ENCODE measurements at regions not wholly inside any gene's neighbourhood (a gene's known extent, or its start where the extent isn't known, plus 50 kb on each side); places are given as distances from the start of the nearest gene placed in this dataset.

DNA sequence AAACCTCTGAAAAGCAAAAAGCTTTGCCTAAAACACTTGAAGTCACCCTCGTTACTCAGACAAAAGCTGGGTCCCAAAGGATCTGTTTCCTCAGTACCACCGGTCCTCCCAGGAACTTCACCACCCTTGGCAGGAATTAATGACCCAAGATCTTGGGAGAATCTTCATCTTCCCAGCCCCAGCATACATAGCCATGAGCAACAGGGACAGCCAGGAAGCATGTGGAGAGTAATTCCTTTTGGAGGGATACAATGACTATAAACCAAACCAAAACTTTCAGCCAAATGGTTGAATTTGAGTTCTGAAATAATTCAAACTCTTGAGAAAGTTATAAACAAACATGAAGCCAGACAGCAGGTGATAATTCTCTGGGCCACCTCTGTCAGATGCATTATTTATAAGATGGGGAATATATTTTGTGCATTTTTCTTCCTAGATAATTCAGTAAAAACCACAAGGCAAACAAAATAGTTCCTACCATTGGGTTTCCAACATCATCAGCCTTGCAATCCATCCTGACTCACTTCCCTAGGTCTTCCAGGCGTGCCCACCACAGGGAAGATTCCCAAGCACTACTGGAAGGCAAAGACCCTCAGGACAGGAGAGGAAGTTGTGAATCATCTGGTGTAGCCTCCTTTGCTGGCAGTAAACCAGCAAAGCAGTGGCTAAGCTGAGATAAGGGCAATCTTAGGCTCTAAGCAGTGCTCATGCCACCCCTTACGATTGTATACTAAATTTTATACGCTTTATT, 71.7 kb upstream of the DRD2 start (continued):
- TF ChIP-seq, protein P1, sequence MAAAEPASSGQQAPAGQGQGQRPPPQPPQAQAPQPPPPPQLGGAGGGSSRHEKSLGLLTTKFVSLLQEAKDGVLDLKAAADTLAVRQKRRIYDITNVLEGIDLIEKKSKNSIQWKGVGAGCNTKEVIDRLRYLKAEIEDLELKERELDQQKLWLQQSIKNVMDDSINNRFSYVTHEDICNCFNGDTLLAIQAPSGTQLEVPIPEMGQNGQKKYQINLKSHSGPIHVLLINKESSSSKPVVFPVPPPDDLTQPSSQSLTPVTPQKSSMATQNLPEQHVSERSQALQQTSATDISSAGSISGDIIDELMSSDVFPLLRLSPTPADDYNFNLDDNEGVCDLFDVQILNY (CRISPR knock-in tag; IDR thresholded peaks at IDR 0.05) = no peak

DNA sequence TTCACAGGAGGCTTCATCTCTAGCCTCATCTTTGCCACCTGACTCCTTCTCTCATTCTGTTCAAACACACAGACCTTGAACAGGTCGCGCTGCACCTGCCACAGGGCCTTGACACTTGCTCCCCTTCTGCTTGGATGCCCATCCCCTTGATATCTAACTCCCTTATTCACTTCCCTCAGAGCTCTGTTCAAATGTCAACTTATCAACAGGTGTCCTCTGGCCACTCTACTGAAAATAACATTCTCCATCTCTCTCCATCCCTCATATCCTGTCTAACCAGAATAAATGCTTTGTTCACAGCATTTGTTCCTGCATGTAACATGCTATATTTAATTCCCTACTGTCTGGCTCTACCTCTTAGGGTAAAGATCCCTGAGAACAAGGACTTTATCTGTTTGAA, 67.2 kb upstream of the DRD2 start:
- H3K27me3 Mint-ChIP-seq (ENCODE audit: low read depth) = peaks cover 23% of the 10 kb centered on the region
- DNase-seq (ENCODE audit: low spot score) = no peak
- TF ChIP-seq, protein P2, sequence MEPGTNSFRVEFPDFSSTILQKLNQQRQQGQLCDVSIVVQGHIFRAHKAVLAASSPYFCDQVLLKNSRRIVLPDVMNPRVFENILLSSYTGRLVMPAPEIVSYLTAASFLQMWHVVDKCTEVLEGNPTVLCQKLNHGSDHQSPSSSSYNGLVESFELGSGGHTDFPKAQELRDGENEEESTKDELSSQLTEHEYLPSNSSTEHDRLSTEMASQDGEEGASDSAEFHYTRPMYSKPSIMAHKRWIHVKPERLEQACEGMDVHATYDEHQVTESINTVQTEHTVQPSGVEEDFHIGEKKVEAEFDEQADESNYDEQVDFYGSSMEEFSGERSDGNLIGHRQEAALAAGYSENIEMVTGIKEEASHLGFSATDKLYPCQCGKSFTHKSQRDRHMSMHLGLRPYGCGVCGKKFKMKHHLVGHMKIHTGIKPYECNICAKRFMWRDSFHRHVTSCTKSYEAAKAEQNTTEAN (CRISPR knock-in tag; IDR thresholded peaks at IDR 0.05) = no peak
- no peak for TF ChIP-seq FOXP1 (CRISPR knock-in tag; IDR thresholded peaks at IDR 0.05; ENCODE audit: borderline replicate concordance)
- TF ChIP-seq, protein P3, sequence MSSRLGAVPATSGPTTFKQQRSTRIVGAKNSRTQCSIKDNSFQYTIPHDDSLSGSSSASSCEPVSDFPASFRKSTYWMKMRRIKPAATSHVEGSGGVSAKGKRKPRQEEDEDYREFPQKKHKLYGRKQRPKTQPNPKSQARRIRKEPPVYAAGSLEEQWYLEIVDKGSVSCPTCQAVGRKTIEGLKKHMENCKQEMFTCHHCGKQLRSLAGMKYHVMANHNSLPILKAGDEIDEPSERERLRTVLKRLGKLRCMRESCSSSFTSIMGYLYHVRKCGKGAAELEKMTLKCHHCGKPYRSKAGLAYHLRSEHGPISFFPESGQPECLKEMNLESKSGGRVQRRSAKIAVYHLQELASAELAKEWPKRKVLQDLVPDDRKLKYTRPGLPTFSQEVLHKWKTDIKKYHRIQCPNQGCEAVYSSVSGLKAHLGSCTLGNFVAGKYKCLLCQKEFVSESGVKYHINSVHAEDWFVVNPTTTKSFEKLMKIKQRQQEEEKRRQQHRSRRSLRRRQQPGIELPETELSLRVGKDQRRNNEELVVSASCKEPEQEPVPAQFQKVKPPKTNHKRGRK (CRISPR knock-in tag; IDR thresholded peaks at IDR 0.05; ENCODE audit: borderline replicate concordance) = no peak
- no peak for TF ChIP-seq ESRRA (CRISPR knock-in tag; IDR thresholded peaks at IDR 0.05; ENCODE audit: borderline replicate concordance)
- no peak for TF ChIP-seq TCF7 (CRISPR knock-in tag; IDR thresholded peaks at IDR 0.05; ENCODE audit: low read depth)
- TF ChIP-seq, protein P4, sequence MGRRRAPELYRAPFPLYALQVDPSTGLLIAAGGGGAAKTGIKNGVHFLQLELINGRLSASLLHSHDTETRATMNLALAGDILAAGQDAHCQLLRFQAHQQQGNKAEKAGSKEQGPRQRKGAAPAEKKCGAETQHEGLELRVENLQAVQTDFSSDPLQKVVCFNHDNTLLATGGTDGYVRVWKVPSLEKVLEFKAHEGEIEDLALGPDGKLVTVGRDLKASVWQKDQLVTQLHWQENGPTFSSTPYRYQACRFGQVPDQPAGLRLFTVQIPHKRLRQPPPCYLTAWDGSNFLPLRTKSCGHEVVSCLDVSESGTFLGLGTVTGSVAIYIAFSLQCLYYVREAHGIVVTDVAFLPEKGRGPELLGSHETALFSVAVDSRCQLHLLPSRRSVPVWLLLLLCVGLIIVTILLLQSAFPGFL (CRISPR knock-in tag; IDR thresholded peaks at IDR 0.05; ENCODE audit: borderline replicate concordance) = no peak
- no peak for TF ChIP-seq ZNF232 (CRISPR knock-in tag; IDR thresholded peaks at IDR 0.05)
- TF ChIP-seq, protein P5, sequence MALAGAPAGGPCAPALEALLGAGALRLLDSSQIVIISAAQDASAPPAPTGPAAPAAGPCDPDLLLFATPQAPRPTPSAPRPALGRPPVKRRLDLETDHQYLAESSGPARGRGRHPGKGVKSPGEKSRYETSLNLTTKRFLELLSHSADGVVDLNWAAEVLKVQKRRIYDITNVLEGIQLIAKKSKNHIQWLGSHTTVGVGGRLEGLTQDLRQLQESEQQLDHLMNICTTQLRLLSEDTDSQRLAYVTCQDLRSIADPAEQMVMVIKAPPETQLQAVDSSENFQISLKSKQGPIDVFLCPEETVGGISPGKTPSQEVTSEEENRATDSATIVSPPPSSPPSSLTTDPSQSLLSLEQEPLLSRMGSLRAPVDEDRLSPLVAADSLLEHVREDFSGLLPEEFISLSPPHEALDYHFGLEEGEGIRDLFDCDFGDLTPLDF (CRISPR knock-in tag; IDR thresholded peaks at IDR 0.05) = no peak
- no peak for TF ChIP-seq EMX1 (CRISPR knock-in tag; IDR thresholded peaks at IDR 0.05)
- TF ChIP-seq, protein P6, sequence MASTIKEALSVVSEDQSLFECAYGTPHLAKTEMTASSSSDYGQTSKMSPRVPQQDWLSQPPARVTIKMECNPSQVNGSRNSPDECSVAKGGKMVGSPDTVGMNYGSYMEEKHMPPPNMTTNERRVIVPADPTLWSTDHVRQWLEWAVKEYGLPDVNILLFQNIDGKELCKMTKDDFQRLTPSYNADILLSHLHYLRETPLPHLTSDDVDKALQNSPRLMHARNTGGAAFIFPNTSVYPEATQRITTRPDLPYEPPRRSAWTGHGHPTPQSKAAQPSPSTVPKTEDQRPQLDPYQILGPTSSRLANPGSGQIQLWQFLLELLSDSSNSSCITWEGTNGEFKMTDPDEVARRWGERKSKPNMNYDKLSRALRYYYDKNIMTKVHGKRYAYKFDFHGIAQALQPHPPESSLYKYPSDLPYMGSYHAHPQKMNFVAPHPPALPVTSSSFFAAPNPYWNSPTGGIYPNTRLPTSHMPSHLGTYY (CRISPR knock-in tag; IDR thresholded peaks at IDR 0.05) = no peak
- TF ChIP-seq, protein P7, sequence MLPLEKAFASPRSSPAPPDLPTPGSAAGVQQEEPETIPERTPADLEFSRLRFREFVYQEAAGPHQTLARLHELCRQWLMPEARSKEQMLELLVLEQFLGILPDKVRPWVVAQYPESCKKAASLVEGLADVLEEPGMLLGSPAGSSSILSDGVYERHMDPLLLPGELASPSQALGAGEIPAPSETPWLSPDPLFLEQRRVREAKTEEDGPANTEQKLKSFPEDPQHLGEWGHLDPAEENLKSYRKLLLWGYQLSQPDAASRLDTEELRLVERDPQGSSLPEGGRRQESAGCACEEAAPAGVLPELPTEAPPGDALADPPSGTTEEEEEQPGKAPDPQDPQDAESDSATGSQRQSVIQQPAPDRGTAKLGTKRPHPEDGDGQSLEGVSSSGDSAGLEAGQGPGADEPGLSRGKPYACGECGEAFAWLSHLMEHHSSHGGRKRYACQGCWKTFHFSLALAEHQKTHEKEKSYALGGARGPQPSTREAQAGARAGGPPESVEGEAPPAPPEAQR (CRISPR knock-in tag; IDR thresholded peaks at IDR 0.05) = no peak
- TF ChIP-seq, protein P8, sequence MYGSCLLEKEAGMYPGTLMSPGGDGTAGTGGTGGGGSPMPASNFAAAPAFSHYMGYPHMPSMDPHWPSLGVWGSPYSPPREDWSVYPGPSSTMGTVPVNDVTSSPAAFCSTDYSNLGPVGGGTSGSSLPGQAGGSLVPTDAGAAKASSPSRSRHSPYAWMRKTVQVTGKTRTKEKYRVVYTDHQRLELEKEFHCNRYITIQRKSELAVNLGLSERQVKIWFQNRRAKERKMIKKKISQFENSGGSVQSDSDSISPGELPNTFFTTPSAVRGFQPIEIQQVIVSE (CRISPR knock-in tag; IDR thresholded peaks at IDR 0.05; ENCODE audit: borderline replicate concordance) = no peak
- TF ChIP-seq CREB1 (CRISPR knock-in tag; IDR thresholded peaks at IDR 0.05) = no peak
- TF ChIP-seq, protein P9, sequence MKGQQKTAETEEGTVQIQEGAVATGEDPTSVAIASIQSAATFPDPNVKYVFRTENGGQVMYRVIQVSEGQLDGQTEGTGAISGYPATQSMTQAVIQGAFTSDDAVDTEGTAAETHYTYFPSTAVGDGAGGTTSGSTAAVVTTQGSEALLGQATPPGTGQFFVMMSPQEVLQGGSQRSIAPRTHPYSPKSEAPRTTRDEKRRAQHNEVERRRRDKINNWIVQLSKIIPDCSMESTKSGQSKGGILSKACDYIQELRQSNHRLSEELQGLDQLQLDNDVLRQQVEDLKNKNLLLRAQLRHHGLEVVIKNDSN (CRISPR knock-in tag; IDR thresholded peaks at IDR 0.05) = no peak
- TF ChIP-seq, protein P10, sequence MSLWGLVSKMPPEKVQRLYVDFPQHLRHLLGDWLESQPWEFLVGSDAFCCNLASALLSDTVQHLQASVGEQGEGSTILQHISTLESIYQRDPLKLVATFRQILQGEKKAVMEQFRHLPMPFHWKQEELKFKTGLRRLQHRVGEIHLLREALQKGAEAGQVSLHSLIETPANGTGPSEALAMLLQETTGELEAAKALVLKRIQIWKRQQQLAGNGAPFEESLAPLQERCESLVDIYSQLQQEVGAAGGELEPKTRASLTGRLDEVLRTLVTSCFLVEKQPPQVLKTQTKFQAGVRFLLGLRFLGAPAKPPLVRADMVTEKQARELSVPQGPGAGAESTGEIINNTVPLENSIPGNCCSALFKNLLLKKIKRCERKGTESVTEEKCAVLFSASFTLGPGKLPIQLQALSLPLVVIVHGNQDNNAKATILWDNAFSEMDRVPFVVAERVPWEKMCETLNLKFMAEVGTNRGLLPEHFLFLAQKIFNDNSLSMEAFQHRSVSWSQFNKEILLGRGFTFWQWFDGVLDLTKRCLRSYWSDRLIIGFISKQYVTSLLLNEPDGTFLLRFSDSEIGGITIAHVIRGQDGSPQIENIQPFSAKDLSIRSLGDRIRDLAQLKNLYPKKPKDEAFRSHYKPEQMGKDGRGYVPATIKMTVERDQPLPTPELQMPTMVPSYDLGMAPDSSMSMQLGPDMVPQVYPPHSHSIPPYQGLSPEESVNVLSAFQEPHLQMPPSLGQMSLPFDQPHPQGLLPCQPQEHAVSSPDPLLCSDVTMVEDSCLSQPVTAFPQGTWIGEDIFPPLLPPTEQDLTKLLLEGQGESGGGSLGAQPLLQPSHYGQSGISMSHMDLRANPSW (CRISPR knock-in tag; conservative IDR thresholded peaks at IDR 0.05; ENCODE audit: low read depth) = no peak

More for the DNA sequence above, 67.2 kb upstream of the DRD2 start:
- Mint-ChIP-seq H3K4me3 (no peak overlapping the region), H3K27ac (no peak overlapping the region), H3K36me3 (no peaks in the 10 kb centered on the region), H3K9me3 (no peaks in the 10 kb centered on the region), H3K4me1 (peaks cover 30% of the 10 kb centered on the region)
- no peak for ATAC-seq
- ChIA-PET CTCF (no interaction called here), POLR2A (no interaction called here)
